Liver (tissue), 8 donors: ENCODE measurements at regions not wholly inside any gene's neighbourhood (a gene's known extent, or its start where the extent isn't known, plus 50 kb on each side); places are given as distances from the start of the nearest gene placed in this dataset.

Experiments
- DNase-seq: peaks from one replicate; pipeline ENCODE4 v3.0.0-alpha.2; 2017; ENCODE audit warnings: low spot score
- H3K27ac ChIP-seq, 2 donors: one replicate each; pipeline ENCODE4 v1.7.0; 2013; ENCODE audit warnings: inconsistent platforms in 2 of 2, low read length in 2 of 2, control low read depth in 1 of 2, low read depth in 1 of 2, mild to moderate bottlenecking in 1 of 2
- H3K27me3 ChIP-seq, 4 donors: one replicate each; pipeline versions ENCODE4 v1.6.1 to v1.7.0; 2013; ENCODE audit warnings: low read length in 3 of 4, inconsistent platforms in 1 of 4, mild to moderate bottlenecking in 1 of 4, moderate library complexity in 1 of 4; ENCODE audit not compliant: control insufficient read depth in 4 of 4, insufficient read depth in 4 of 4
- H3K36me3 ChIP-seq, 4 donors: one replicate each; pipeline versions ENCODE4 v1.6.1 to v1.7.0; 2013; ENCODE audit warnings: low read length in 3 of 4, mild to moderate bottlenecking in 3 of 4, low read depth in 1 of 4, moderate library complexity in 1 of 4; ENCODE audit not compliant: control insufficient read depth in 4 of 4, insufficient read depth in 3 of 4
- H3K4me1 ChIP-seq, 4 donors: one replicate each; pipeline versions ENCODE4 v1.6.1 to v1.7.0; 2013; ENCODE audit warnings: low read length in 3 of 4, mild to moderate bottlenecking in 3 of 4, moderate library complexity in 1 of 4; ENCODE audit not compliant: control insufficient read depth in 4 of 4, insufficient read depth in 4 of 4
- H3K4me3 ChIP-seq, 3 donors: one replicate each; pipeline versions ENCODE4 v1.6.1 to v1.7.0; 2013; ENCODE audit warnings: low read length in 3 of 3, control low read depth in 1 of 3, low read depth in 1 of 3, mild to moderate bottlenecking in 1 of 3
- H3K9ac ChIP-seq, 2 donors: one replicate each; pipeline ENCODE4 v1.7.0; 2013; ENCODE audit warnings: low read length in 2 of 2, mild to moderate bottlenecking in 2 of 2, moderate library complexity in 2 of 2, control low read depth in 1 of 2, low read depth in 1 of 2
- H3K9me3 ChIP-seq, 4 donors: one replicate each; pipeline versions ENCODE4 v1.6.1 to v1.7.0; 2013; ENCODE audit warnings: low read length in 3 of 4; ENCODE audit not compliant: control insufficient read depth in 4 of 4
- ATF3 ChIP-seq: IDR thresholded peaks from 2 replicates; pipeline ENCODE4 v1.6.1; 2016; ENCODE audit warnings: antibody characterized with exemption
- CTCF ChIP-seq: fragments of 150-350 bp; IDR thresholded peaks from 2 replicates; pipeline ENCODE4 v1.5.1; 2017; ENCODE audit warnings: improper control_type of control experiment, low read depth, low read length; ENCODE audit not compliant: missing input control
- EGR1 ChIP-seq, 2 donors: IDR thresholded peaks; 2 replicates each; pipeline ENCODE4 v1.6.1; 2016 to 2018; ENCODE audit warnings: antibody characterized with exemption in 2 of 2, low read depth in 2 of 2
- FOXA1 ChIP-seq: IDR thresholded peaks from 2 replicates; pipeline ENCODE4 v1.6.1; 2016; ENCODE audit warnings: antibody characterized with exemption
- GABPA ChIP-seq, 2 donors: IDR thresholded peaks in 1 of 2; conservative IDR thresholded peaks in 1 of 2; 2 replicates each; pipeline ENCODE4 v1.6.1; 2016; ENCODE audit warnings: antibody characterized with exemption in 2 of 2, mild to moderate bottlenecking in 1 of 2, moderate library complexity in 1 of 2
- HNF4A ChIP-seq, 2 donors: conservative IDR thresholded peaks; 2 replicates each; pipeline ENCODE4 v1.6.1; 2016; ENCODE audit warnings: antibody characterized with exemption in 2 of 2, mild to moderate bottlenecking in 2 of 2
- HNF4G ChIP-seq: IDR thresholded peaks from 2 replicates; pipeline ENCODE4 v1.6.1; 2016; ENCODE audit warnings: antibody characterized with exemption
- JUND ChIP-seq, 2 donors: IDR thresholded peaks; 2 replicates each; pipeline ENCODE4 v1.6.1; 2016; ENCODE audit warnings: antibody characterized with exemption in 2 of 2
- MAX ChIP-seq: IDR thresholded peaks from 2 replicates; pipeline ENCODE4 v1.6.1; 2016; ENCODE audit warnings: antibody characterized with exemption
- NR2F2 ChIP-seq: IDR thresholded peaks from 2 replicates; pipeline ENCODE4 v1.6.1; 2016; ENCODE audit warnings: antibody characterized with exemption
- RAD21 ChIP-seq, 2 donors: IDR thresholded peaks; 2 replicates each; pipeline ENCODE4 v1.6.1; 2016; ENCODE audit warnings: antibody characterized with exemption in 2 of 2, mild to moderate bottlenecking in 2 of 2
- RXRA ChIP-seq, 2 donors: IDR thresholded peaks; 2 replicates each; pipeline ENCODE4 v1.6.1; 2017 to 2018; ENCODE audit warnings: antibody characterized with exemption in 2 of 2, mild to moderate bottlenecking in 1 of 2
- TAF1 ChIP-seq: conservative IDR thresholded peaks from 2 replicates; pipeline ENCODE4 v1.6.1; 2016; ENCODE audit warnings: antibody characterized with exemption, mild to moderate bottlenecking
- YY1 ChIP-seq: IDR thresholded peaks from 2 replicates; pipeline ENCODE4 v1.6.1; 2016; ENCODE audit warnings: antibody characterized with exemption, mild to moderate bottlenecking
- ZBTB33 ChIP-seq: IDR thresholded peaks from 2 replicates; pipeline ENCODE4 v1.6.1; 2016; ENCODE audit warnings: antibody characterized with exemption
- WGBS: extraction: QIAGEN DNeasy Blood & Tissue Kit; methylation state at CpG from one replicate; pipeline ENCODE4 v1.1.7; 2013; 5-methylcytosine and 5-hydroxymethylcytosine counted together
- donor health status: healthy.
- donor health status: healthy.
- donor health status: healthy.
- donor health status: healthy.
- donor health status: healthy.

- Histone ChIP-seq H3K4me3 (no peak overlapping the region), H3K27me3 (no peaks in the 10 kb centered on the region), H3K4me1 (peaks cover 0 to 7% (median 6%) of the 10 kb centered on the region in 4 donors), H3K27ac (no peak overlapping the region), H3K36me3 (no peaks in the 10 kb centered on the region), H3K9me3 (no peaks in the 10 kb centered on the region), H3K9ac (no peak overlapping the region)
- 92% methylated on average over 1 of the region's 1 CpG for WGBS
- DNase-seq = no peak
- TF ChIP-seq RXRA (IDR thresholded peaks at IDR 0.05) (no peak), HNF4A (conservative IDR thresholded peaks at IDR 0.05) (no peak), CTCF (no peak), JUND (IDR thresholded peaks at IDR 0.05) (no peak), RAD21 (IDR thresholded peaks at IDR 0.05) (no peak), EGR1 (IDR thresholded peaks at IDR 0.05; ENCODE audit: low read depth in 2 of 2) (no peak), NR2F2 (no peak), GABPA (IDR thresholded peaks at IDR 0.05 in 1 of 2, conservative IDR thresholded peaks at IDR 0.05 in 1 of 2) (no peak), TAF1 (no peak), ATF3 (no peak)
Observed at GRCh38 chr6:1049170-1049569, 262.7 kb upstream of the FOXQ1 start.

- TF ChIP-seq YY1 (no peak), JUND (IDR thresholded peaks at IDR 0.05) (no peak), MAX (no peak), EGR1 (IDR thresholded peaks at IDR 0.05; ENCODE audit: low read depth in 2 of 2) (no peak), FOXA1 (no peak), ZBTB33 (no peak), RAD21 (IDR thresholded peaks at IDR 0.05) (no peak), RXRA (IDR thresholded peaks at IDR 0.05) (no peak), NR2F2 (no peak), CTCF (no peak), TAF1 (no peak), HNF4G (no peak)
- Histone ChIP-seq H3K9me3 (peaks cover 0 to 2% (median 0%) of the 10 kb centered on the region in 4 donors), H3K9ac (no peak overlapping the region), H3K4me1 (peaks cover 0 to 13% (median 8%) of the 10 kb centered on the region in 4 donors), H3K27me3 (no peaks in the 10 kb centered on the region), H3K27ac (no peak overlapping the region), H3K36me3 (no peaks in the 10 kb centered on the region), H3K4me3 (no peak overlapping the region)
- WGBS = 65% methylated on average over 13 of the region's 13 CpGs
- no peak for DNase-seq
Observed at GRCh38 chr6:1047981-1048541, 263.8 kb upstream of the FOXQ1 start.
